AG04449 (cell line): ENCODE measurements at regions not wholly inside any gene's neighbourhood (a gene's known extent, or its start where the extent isn't known, plus 50 kb on each side); places are given as distances from the start of the nearest gene placed in this dataset.

ENCODE experiments used
- CTCF ChIA-PET: fragments of 350-600 bp; formaldehyde crosslinking; extraction: SDS; loops from one replicate; lab custom pipeline; 2021; ENCODE audit warnings: antibody characterized with exemption; lab: Yijun Ruan, JAX
- POLR2A ChIA-PET: fragments of 400-600, 350-600 bp; formaldehyde crosslinking; extraction: SDS; loops from one replicate; lab custom pipeline; 2020; ENCODE audit warnings: antibody characterized with exemption, inconsistent platforms; lab: Yijun Ruan, JAX
- DNase-seq: peaks from one replicate; pipeline ENCODE4 v3.0.0-alpha.2; 2010; ENCODE audit warnings: low read depth, low spot score
- H3K4me3 ChIP-seq: 2 replicates; pipeline ENCODE4 v1.5.1; 2011; ENCODE audit warnings: low read depth, mild to moderate bottlenecking, control low read depth, low read length
- TF ChIP-seq, protein P1 (sequence below): IDR thresholded peaks from one replicate; pipeline ENCODE4 v1.5.1; 2011; ENCODE audit warnings: mild to moderate bottlenecking, moderate library complexity, low read length, control low read depth, inconsistent platforms; ENCODE audit not compliant: insufficient read depth; ENCODE audit errors: missing control alignments

GRCh38 chrX:46070421-46070820 lies 474.8 kb downstream of the ZNF674 start:
- H3K4me3 ChIP-seq = no peak overlapping the region
- TF ChIP-seq, protein P1, sequence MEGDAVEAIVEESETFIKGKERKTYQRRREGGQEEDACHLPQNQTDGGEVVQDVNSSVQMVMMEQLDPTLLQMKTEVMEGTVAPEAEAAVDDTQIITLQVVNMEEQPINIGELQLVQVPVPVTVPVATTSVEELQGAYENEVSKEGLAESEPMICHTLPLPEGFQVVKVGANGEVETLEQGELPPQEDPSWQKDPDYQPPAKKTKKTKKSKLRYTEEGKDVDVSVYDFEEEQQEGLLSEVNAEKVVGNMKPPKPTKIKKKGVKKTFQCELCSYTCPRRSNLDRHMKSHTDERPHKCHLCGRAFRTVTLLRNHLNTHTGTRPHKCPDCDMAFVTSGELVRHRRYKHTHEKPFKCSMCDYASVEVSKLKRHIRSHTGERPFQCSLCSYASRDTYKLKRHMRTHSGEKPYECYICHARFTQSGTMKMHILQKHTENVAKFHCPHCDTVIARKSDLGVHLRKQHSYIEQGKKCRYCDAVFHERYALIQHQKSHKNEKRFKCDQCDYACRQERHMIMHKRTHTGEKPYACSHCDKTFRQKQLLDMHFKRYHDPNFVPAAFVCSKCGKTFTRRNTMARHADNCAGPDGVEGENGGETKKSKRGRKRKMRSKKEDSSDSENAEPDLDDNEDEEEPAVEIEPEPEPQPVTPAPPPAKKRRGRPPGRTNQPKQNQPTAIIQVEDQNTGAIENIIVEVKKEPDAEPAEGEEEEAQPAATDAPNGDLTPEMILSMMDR = no peak
- POLR2A ChIA-PET = no interaction called here
- no peak for DNase-seq
- CTCF ChIA-PET = no interaction called here

DNA sequence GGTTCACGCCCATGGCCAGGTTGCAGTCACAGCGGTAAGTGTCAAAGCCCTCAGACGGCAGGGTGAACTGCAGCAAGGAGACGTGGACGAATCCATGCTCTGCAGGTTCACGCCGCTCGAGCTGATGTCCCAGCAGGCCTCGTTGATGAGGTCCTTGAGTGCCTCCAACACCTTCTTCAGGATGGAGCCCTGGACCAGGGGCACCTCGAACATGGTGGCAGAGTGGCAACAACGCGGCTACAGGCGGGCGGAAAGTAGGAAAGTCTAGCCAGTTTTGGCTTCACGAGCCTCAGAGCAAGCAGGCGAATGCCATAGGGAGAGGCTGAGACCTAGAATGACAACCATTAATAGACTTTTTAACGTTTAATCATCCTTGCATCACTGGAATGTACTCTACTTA lies 485.9 kb downstream of the ZNF674 start:
- TF ChIP-seq, protein P1 = no peak
- POLR2A ChIA-PET = no interaction called here
- CTCF ChIA-PET = no interaction called here
- H3K4me3 ChIP-seq = no peak overlapping the region
- no peak for DNase-seq

- no peak for DNase-seq
- ChIA-PET POLR2A (no interaction called here), CTCF (no interaction called here)
- no peak overlapping the region for H3K4me3 ChIP-seq
- TF ChIP-seq, protein P1 = no peak
Observed at GRCh38 chrX:46044486-46044885, 500.7 kb downstream of the ZNF674 start.

- TF ChIP-seq, protein P1 = no peak
- POLR2A ChIA-PET = no interaction called here
- H3K4me3 ChIP-seq = no peak overlapping the region
- DNase-seq = no peak
- CTCF ChIA-PET = no interaction called here
Observed at GRCh38 chrX:46040001-46040400, 505.2 kb downstream of the ZNF674 start.

GRCh38 chrX:46039526-46039925 lies 505.7 kb downstream of the ZNF674 start:
- ChIA-PET POLR2A (no interaction called here), CTCF (no interaction called here)
- TF ChIP-seq, protein P1 = no peak
- DNase-seq = no peak
- H3K4me3 ChIP-seq = no peak overlapping the region

GRCh38 chrX:46036508-46036907 lies 508.7 kb downstream of the ZNF674 start:
- POLR2A ChIA-PET = no interaction called here
- CTCF ChIA-PET = no interaction called here
- TF ChIP-seq, protein P1 = no peak
- DNase-seq = no peak
- H3K4me3 ChIP-seq = no peak overlapping the region
